Upper lobe of right lung (tissue), 1 donor: ENCODE measurements at regions not wholly inside any gene's neighbourhood (a gene's known extent, or its start where the extent isn't known, plus 50 kb on each side); places are given as distances from the start of the nearest gene placed in this dataset.

Experiments used
- ATAC-seq: fragments of 200-7000 bp; cut with Tn5 transposase; one replicate; pipeline ENCODE4 v1.9.1; 2020; ENCODE audit warnings: mild to moderate bottlenecking, moderate library complexity
- DNase-seq: peaks from one replicate; pipeline ENCODE4 v3.0.0-alpha.2; 2020
- H3K27ac ChIP-seq: fragments of 200-600 bp; one replicate; pipeline ENCODE4 v1.8.0; 2022
- H3K27me3 ChIP-seq: fragments of 200-600 bp; one replicate; pipeline ENCODE4 v1.8.0; 2022; ENCODE audit warnings: mild to moderate bottlenecking
- H3K36me3 ChIP-seq: fragments of 200-600 bp; one replicate; pipeline ENCODE4 v1.8.0; 2022
- H3K4me1 ChIP-seq: fragments of 200-600 bp; one replicate; pipeline ENCODE4 v1.8.0; 2022
- H3K4me3 ChIP-seq: fragments of 200-600 bp; one replicate; pipeline ENCODE4 v1.8.0; 2022; ENCODE audit warnings: mild to moderate bottlenecking
- H3K9me3 ChIP-seq: fragments of 200-600 bp; one replicate; pipeline ENCODE4 v1.8.0; 2022
- CTCF ChIP-seq: fragments of 200-600 bp; IDR thresholded peaks from one replicate; pipeline ENCODE4 v1.8.0; 2022; ENCODE audit warnings: antibody characterized with exemption
- intact Hi-C: fragments of 100-400 bp; cut with DNase I; formaldehyde crosslinking; loops from one replicate; pipeline ENCODE4 v1.11.0; 2022
- donor health status: DM: no; HTN: yes; CAD: no; lungs with severe emphysema.

GRCh38 chr3:140766465-140766864, 88.6 kb downstream of the TRIM42 start:
- no peak for DNase-seq
- TF ChIP-seq CTCF = no peak
- Histone ChIP-seq H3K27me3 (no peaks in the 10 kb centered on the region), H3K4me1 (no peaks in the 10 kb centered on the region), H3K4me3 (no peak overlapping the region), H3K9me3 (no peaks in the 10 kb centered on the region), H3K27ac (no peak overlapping the region), H3K36me3 (no peaks in the 10 kb centered on the region)
- ATAC-seq = no peak
- intact Hi-C loops = no loop called here

- no peak overlapping the region for H3K27ac ChIP-seq
- no peaks in the 10 kb centered on the region for H3K27me3 ChIP-seq
- no peaks in the 10 kb centered on the region for H3K36me3 ChIP-seq
- intact Hi-C loops = no loop called here
- no peaks in the 10 kb centered on the region for H3K4me1 ChIP-seq
- no peak for TF ChIP-seq CTCF
- H3K9me3 ChIP-seq = no peaks in the 10 kb centered on the region
- no peak for ATAC-seq
- no peak for DNase-seq
- no peak overlapping the region for H3K4me3 ChIP-seq
Measured at GRCh38 chr3:140767566-140767965, 89.7 kb downstream of the TRIM42 start.

- no peak for TF ChIP-seq CTCF
- intact Hi-C loops = no loop called here
- no peak overlapping the region for H3K4me3 ChIP-seq
- ATAC-seq = no peak
- no peak overlapping the region for H3K27ac ChIP-seq
- DNase-seq = no peak
- no peaks in the 10 kb centered on the region for H3K4me1 ChIP-seq
- no peaks in the 10 kb centered on the region for H3K9me3 ChIP-seq
- no peaks in the 10 kb centered on the region for H3K27me3 ChIP-seq
- H3K36me3 ChIP-seq = no peaks in the 10 kb centered on the region
Measured at GRCh38 chr3:140768941-140769340, 91.1 kb downstream of the TRIM42 start.

- Histone ChIP-seq H3K9me3 (no peaks in the 10 kb centered on the region), H3K36me3 (no peaks in the 10 kb centered on the region), H3K27ac (no peak overlapping the region), H3K27me3 (no peaks in the 10 kb centered on the region), H3K4me3 (no peak overlapping the region), H3K4me1 (no peaks in the 10 kb centered on the region)
- intact Hi-C loops = no loop called here
- TF ChIP-seq CTCF = no peak
- DNase-seq (no peak), ATAC-seq (no peak)
Measured at GRCh38 chr3:140769951-140770350, 92.1 kb downstream of the TRIM42 start.

GRCh38 chr3:140770977-140771667, 93.3 kb downstream of the TRIM42 start:
- Histone ChIP-seq H3K9me3 (no peaks in the 10 kb centered on the region), H3K27me3 (no peaks in the 10 kb centered on the region), H3K4me3 (no peak overlapping the region), H3K27ac (no peak overlapping the region), H3K36me3 (no peaks in the 10 kb centered on the region), H3K4me1 (no peaks in the 10 kb centered on the region)
- intact Hi-C loops = no loop called here
- no peak for ATAC-seq
- TF ChIP-seq CTCF = no peak
- no peak for DNase-seq
